OCI-LY7 (cell line): ENCODE measurements at regions not wholly inside any gene's neighbourhood (a gene's known extent, or its start where the extent isn't known, plus 50 kb on each side); places are given as distances from the start of the nearest gene placed in this dataset.

ENCODE experiments used
- BruUV-seq: library from RNA; stranded (reverse); fragments of 400-500 nt; replicated peaks from 2 replicates; lab custom pipeline; 2021; lab: Mats Ljungman, UMichigan
- CTCF ChIA-PET: fragments of 300-600 bp; sonication (Branson Sonifier 250); formaldehyde crosslinking; loops from one replicate; lab custom pipeline; 2022; ENCODE audit warnings: antibody characterized with exemption; ENCODE audit not compliant: unreplicated experiment; lab: Charles Lee
- POLR2A ChIA-PET: fragments of 300-600 bp; sonication (Branson Sonifier 250); formaldehyde crosslinking; loops from one replicate; lab custom pipeline; 2022; ENCODE audit warnings: antibody characterized with exemption; lab: Charles Lee
- DNase-seq: peaks from one replicate; pipeline ENCODE4 v3.0.0-alpha.2; 2015; ENCODE audit warnings: low spot score
- H2AFZ ChIP-seq: fragments of 200-600 bp; sonication (generic), shearing (Covaris generic); 2 replicates; pipeline ENCODE4 v1.6.1; 2014; ENCODE audit warnings: mild to moderate bottlenecking, antibody characterized with exemption, low read length, moderate library complexity
- H3K27ac ChIP-seq: fragments of 200-600 bp; sonication (generic); 2 replicates; pipeline ENCODE4 v1.5.1; 2014; ENCODE audit warnings: mixed run types, low read depth, mild to moderate bottlenecking, moderate library complexity, low read length, inconsistent platforms; ENCODE audit not compliant: poor library complexity, severe bottlenecking
- H3K36me3 ChIP-seq: fragments of 200-600 bp; sonication (generic); 2 replicates; pipeline ENCODE4 v1.6.1; 2014; ENCODE audit warnings: mild to moderate bottlenecking, antibody characterized with exemption, low read length, moderate library complexity, mixed read lengths; ENCODE audit not compliant: insufficient read depth
- H3K4me1 ChIP-seq: fragments of 200-600 bp; sonication (generic); 2 replicates; pipeline ENCODE4 v1.5.1; 2014; ENCODE audit warnings: mild to moderate bottlenecking, low read length; ENCODE audit not compliant: insufficient read depth, poor library complexity, severe bottlenecking
- H3K4me2 ChIP-seq: fragments of 200-600 bp; sonication (generic); 2 replicates; pipeline ENCODE4 v1.6.1; 2014; ENCODE audit warnings: mild to moderate bottlenecking, low read length
- H3K4me3 ChIP-seq: fragments of 200-600 bp; sonication (generic); 2 replicates; pipeline ENCODE4 v1.5.1; 2014; ENCODE audit warnings: mild to moderate bottlenecking, low read depth, low read length; ENCODE audit not compliant: poor library complexity, severe bottlenecking
- H3K79me2 ChIP-seq: fragments of 200-600 bp; sonication (generic); 2 replicates; pipeline ENCODE4 v1.6.1; 2016; ENCODE audit warnings: low read depth, mild to moderate bottlenecking, low read length, moderate library complexity, mixed read lengths; ENCODE audit not compliant: insufficient read depth
- H3K9me2 ChIP-seq: fragments of 200-600 bp; sonication (generic); 2 replicates; pipeline ENCODE4 v1.6.1; 2016; ENCODE audit warnings: mild to moderate bottlenecking, low read length, mixed read lengths; ENCODE audit not compliant: insufficient read depth
- H3K9me3 ChIP-seq: fragments of 200-600 bp; sonication (generic); 2 replicates; pipeline ENCODE4 v1.6.1; 2014; ENCODE audit warnings: mild to moderate bottlenecking, mixed run types, low read length, mixed read lengths
- H4K20me1 ChIP-seq: fragments of 200-600 bp; sonication (generic); 2 replicates; pipeline ENCODE4 v1.6.1; 2014; ENCODE audit warnings: mild to moderate bottlenecking, antibody characterized with exemption, low read length, moderate library complexity, mixed read lengths; ENCODE audit not compliant: insufficient read depth
- EZH2phosphoT487 ChIP-seq: fragments of 200-600 bp; sonication (generic); IDR thresholded peaks from 2 replicates; pipeline ENCODE4 v1.6.1; 2018; ENCODE audit warnings: low read depth, borderline replicate concordance, mild to moderate bottlenecking, mixed run types, antibody characterized with exemption, low read length, moderate library complexity, mixed read lengths
- intact Hi-C: fragments of 100-400 bp; cut with micrococcal nuclease; formaldehyde crosslinking; loops from one replicate; pipeline ENCODE4 v1.10.0; 2022; ENCODE audit not compliant: unreplicated experiment
- TF ChIP-seq, protein P1 (sequence below): fragments of 200-600 bp; sonication (generic); conservative IDR thresholded peaks from 2 replicates; pipeline ENCODE4 v1.5.1; 2014; ENCODE audit warnings: mild to moderate bottlenecking, antibody characterized with exemption, low read length, moderate library complexity, mixed read lengths

- BruUV-seq = no TSS peak
- Histone ChIP-seq H3K9me3 (no peaks in the 10 kb centered on the region), H4K20me1 (no peaks in the 10 kb centered on the region), H3K4me2 (no peak overlapping the region), H3K4me1 (no peaks in the 10 kb centered on the region), H3K4me3 (no peak overlapping the region), H2AFZ (no peak overlapping the region), H3K9me2 (no peaks in the 10 kb centered on the region), H3K36me3 (no peaks in the 10 kb centered on the region), H3K79me2 (no peaks in the 10 kb centered on the region), H3K27ac (no peak overlapping the region)
- CTCF ChIA-PET = no interaction called here
- TF ChIP-seq, protein P1, sequence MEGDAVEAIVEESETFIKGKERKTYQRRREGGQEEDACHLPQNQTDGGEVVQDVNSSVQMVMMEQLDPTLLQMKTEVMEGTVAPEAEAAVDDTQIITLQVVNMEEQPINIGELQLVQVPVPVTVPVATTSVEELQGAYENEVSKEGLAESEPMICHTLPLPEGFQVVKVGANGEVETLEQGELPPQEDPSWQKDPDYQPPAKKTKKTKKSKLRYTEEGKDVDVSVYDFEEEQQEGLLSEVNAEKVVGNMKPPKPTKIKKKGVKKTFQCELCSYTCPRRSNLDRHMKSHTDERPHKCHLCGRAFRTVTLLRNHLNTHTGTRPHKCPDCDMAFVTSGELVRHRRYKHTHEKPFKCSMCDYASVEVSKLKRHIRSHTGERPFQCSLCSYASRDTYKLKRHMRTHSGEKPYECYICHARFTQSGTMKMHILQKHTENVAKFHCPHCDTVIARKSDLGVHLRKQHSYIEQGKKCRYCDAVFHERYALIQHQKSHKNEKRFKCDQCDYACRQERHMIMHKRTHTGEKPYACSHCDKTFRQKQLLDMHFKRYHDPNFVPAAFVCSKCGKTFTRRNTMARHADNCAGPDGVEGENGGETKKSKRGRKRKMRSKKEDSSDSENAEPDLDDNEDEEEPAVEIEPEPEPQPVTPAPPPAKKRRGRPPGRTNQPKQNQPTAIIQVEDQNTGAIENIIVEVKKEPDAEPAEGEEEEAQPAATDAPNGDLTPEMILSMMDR = no peak
- TF ChIP-seq EZH2phosphoT487 = no peak
- POLR2A ChIA-PET = no interaction called here
- no peak for DNase-seq
- intact Hi-C loops = no loop called here
Observed at GRCh38 chr10:129364949-129365348, 102.1 kb upstream of the MGMT start.

- DNase-seq = peak; percentile 27
- ChIA-PET CTCF (no interaction called here), POLR2A (no interaction called here)
- Histone ChIP-seq H3K27ac (no peak overlapping the region), H3K4me3 (no peak overlapping the region), H3K36me3 (no peaks in the 10 kb centered on the region), H2AFZ (no peak overlapping the region), H4K20me1 (no peaks in the 10 kb centered on the region), H3K9me2 (no peaks in the 10 kb centered on the region), H3K79me2 (no peaks in the 10 kb centered on the region), H3K9me3 (no peaks in the 10 kb centered on the region), H3K4me1 (no peaks in the 10 kb centered on the region), H3K4me2 (no peak overlapping the region)
- no peak for TF ChIP-seq EZH2phosphoT487
- BruUV-seq = no TSS peak
- intact Hi-C loops = no loop called here
Observed at GRCh38 chr10:129365767-129366402, 101.2 kb upstream of the MGMT start.

DNA sequence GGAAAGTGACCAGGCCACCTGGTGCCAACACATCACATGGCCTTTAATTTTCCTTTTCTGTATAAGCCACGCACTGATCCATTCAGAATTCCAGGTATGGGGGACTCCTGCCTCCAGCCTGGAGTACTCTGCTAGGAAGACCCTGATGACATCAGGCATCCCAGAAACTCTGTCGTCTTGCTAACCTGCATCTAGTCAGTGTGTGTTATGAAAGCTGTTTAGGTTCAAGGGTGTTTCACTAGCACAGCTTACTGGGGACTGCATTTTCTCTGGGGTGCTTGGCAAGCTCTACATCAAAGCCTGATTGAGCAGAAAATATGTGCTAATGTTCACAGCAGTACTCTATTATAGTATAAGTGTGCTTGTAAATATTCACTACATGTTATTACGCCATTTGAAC is 100.6 kb upstream of the MGMT start:
- Histone ChIP-seq H3K4me2 (no peak overlapping the region), H4K20me1 (no peaks in the 10 kb centered on the region), H3K4me1 (no peaks in the 10 kb centered on the region), H3K4me3 (no peak overlapping the region), H3K27ac (no peak overlapping the region), H3K36me3 (no peaks in the 10 kb centered on the region), H3K9me3 (no peaks in the 10 kb centered on the region), H2AFZ (no peak overlapping the region), H3K9me2 (no peaks in the 10 kb centered on the region), H3K79me2 (no peaks in the 10 kb centered on the region)
- TF ChIP-seq EZH2phosphoT487 = no peak
- TF ChIP-seq, protein P1 = no peak
- DNase-seq = no peak
- BruUV-seq = no TSS peak
- ChIA-PET CTCF (no interaction called here), POLR2A (no interaction called here)
- intact Hi-C loops = no loop called here
